H1 (cell line): ENCODE measurements at regions not wholly inside any gene's neighbourhood (a gene's known extent, or its start where the extent isn't known, plus 50 kb on each side); places are given as distances from the start of the nearest gene placed in this dataset.

ENCODE experiments used
- CTCF ChIA-PET: fragments of 300-600 bp; sonication (Branson Sonifier 250); formaldehyde crosslinking; loops from one replicate; lab custom pipeline; 2021; ENCODE audit not compliant: partially characterized antibody; lab: Charles Lee
- POLR2A ChIA-PET: fragments of 300-600 bp; sonication (Branson Sonifier 250); formaldehyde crosslinking; loops from one replicate; lab custom pipeline; 2021; ENCODE audit warnings: inconsistent platforms; ENCODE audit not compliant: partially characterized antibody; lab: Charles Lee
- DNase-seq, 2 experiments: peaks; one replicate each; pipeline versions ENCODE4 v3.0.0 to v3.0.0-alpha.2; 2010 to 2022; ENCODE audit warnings: low spot score in 2 of 2, low read depth in 1 of 2, mixed read lengths in 1 of 2
- FAIRE-seq: peaks from 2 replicates; lab custom pipeline; 2011; peaks lifted over from hg19 to GRCh38; lab: Jason Lieb, UNC
- H2AFZ ChIP-seq: 2 replicates; pipeline ENCODE4 v1.8.1; 2012; ENCODE audit warnings: low read length, inconsistent platforms
- H2AK5ac ChIP-seq: 2 replicates; pipeline ENCODE4 v1.6.1; 2013; ENCODE audit warnings: low read depth, low read length
- H2BK120ac ChIP-seq: replicated peaks from 2 replicates; pipeline ENCODE3; 2013; ENCODE audit warnings: low read depth, low read length, inconsistent platforms
- H2BK12ac ChIP-seq: 2 replicates; pipeline ENCODE4 v1.6.1; 2013; ENCODE audit warnings: low read depth, low read length
- H2BK15ac ChIP-seq: 2 replicates; pipeline ENCODE4 v1.6.1; 2013; ENCODE audit warnings: low read length
- H2BK20ac ChIP-seq: 2 replicates; pipeline ENCODE4 v1.6.1; 2013; ENCODE audit warnings: low read length
- H2BK5ac ChIP-seq: 2 replicates; pipeline ENCODE4 v1.6.1; 2013; ENCODE audit warnings: low read depth, low read length
- H3K14ac ChIP-seq: 2 replicates; pipeline ENCODE4 v1.6.1; 2013; ENCODE audit warnings: inconsistent platforms; ENCODE audit not compliant: insufficient read length
- H3K18ac ChIP-seq: 2 replicates; pipeline ENCODE4 v1.6.1; 2013; ENCODE audit warnings: low read length; ENCODE audit errors: extremely low read depth
- H3K23ac ChIP-seq: 2 replicates; pipeline ENCODE4 v1.6.1; 2013; ENCODE audit warnings: inconsistent platforms; ENCODE audit not compliant: insufficient read length
- H3K23me2 ChIP-seq: 2 replicates; pipeline ENCODE4 v1.6.1; 2013; ENCODE audit warnings: low read depth, low read length
- H3K27ac ChIP-seq: 2 replicates; pipeline ENCODE4 v1.6.1; 2011; ENCODE audit warnings: low read depth, low read length, inconsistent platforms
- H3K27me3 ChIP-seq, 4 experiments: replicated peaks in 1 of 4; 1 replicate in 1 of 4; 2 replicates in 3 of 4; pipeline versions ENCODE4 v1.6.1 to v1.8.1; 2011 to 2013; ENCODE audit warnings: low read length in 3 of 4, mild to moderate bottlenecking in 3 of 4, inconsistent platforms in 2 of 4, mixed read lengths in 2 of 4, moderate library complexity in 1 of 4; ENCODE audit not compliant: control insufficient read depth in 3 of 4, insufficient read depth in 3 of 4; ENCODE audit errors: extremely low read depth in 1 of 4
- H3K36me3 ChIP-seq, 4 experiments: 2 replicates each; pipeline versions ENCODE4 v1.6.1 to v1.8.1; 2011 to 2013; ENCODE audit warnings: mild to moderate bottlenecking in 4 of 4, low read length in 3 of 4, moderate library complexity in 2 of 4, control low read depth in 1 of 4, inconsistent platforms in 1 of 4; ENCODE audit not compliant: insufficient read depth in 4 of 4, control insufficient read depth in 2 of 4
- H3K4ac ChIP-seq: replicated peaks from 2 replicates; pipeline ENCODE3; 2013; ENCODE audit warnings: low read length, low read depth, mixed read lengths, inconsistent platforms; ENCODE audit not compliant: insufficient read length
- H3K4me1 ChIP-seq, 4 experiments: replicated peaks in 1 of 4; 1 replicate in 1 of 4; 2 replicates in 3 of 4; pipeline versions ENCODE4 v1.6.1 to v1.8.1; 2011 to 2013; ENCODE audit warnings: low read length in 3 of 4, inconsistent platforms in 2 of 4, mixed read lengths in 1 of 4; ENCODE audit not compliant: insufficient read depth in 4 of 4, control insufficient read depth in 3 of 4
- H3K4me2 ChIP-seq, 2 experiments: 2 replicates each; pipeline versions ENCODE4 v1.6.1 to v1.8.1; 2011 to 2013; ENCODE audit warnings: low read depth in 2 of 2, low read length in 2 of 2, control low read depth in 1 of 2, inconsistent platforms in 1 of 2, mild to moderate bottlenecking in 1 of 2; ENCODE audit not compliant: insufficient read depth in 1 of 2
- H3K4me3 ChIP-seq, 4 experiments: fragments of 200-600, 300-600 bp in 1 of 4; sonication (generic), shearing (Covaris generic), sonication (Bioruptor Twin) in 1 of 4; 2 replicates each; pipeline versions ENCODE4 v1.5.1 to v1.8.1; 2011 to 2016; ENCODE audit warnings: low read length in 4 of 4, low read depth in 3 of 4, control low read depth in 2 of 4, inconsistent platforms in 2 of 4, mild to moderate bottlenecking in 2 of 4, mixed read lengths in 1 of 4, moderate library complexity in 1 of 4; ENCODE audit not compliant: insufficient read depth in 2 of 4; ENCODE audit errors: extremely low read depth in 1 of 4
- H3K56ac ChIP-seq: replicated peaks from 2 replicates; pipeline ENCODE3; 2013; ENCODE audit warnings: low read depth, mild to moderate bottlenecking, mixed read lengths, low read length, inconsistent platforms; ENCODE audit not compliant: insufficient read length
- H3K79me1 ChIP-seq: 2 replicates; pipeline ENCODE4 v1.6.1; 2013; ENCODE audit warnings: low read depth, low read length, control low read depth
- H3K79me2 ChIP-seq, 2 experiments: 2 replicates each; pipeline versions ENCODE4 v1.6.1 to v1.8.1; 2012 to 2013; ENCODE audit warnings: low read length in 2 of 2, mild to moderate bottlenecking in 2 of 2, inconsistent platforms in 1 of 2; ENCODE audit not compliant: insufficient read depth in 2 of 2, control insufficient read depth in 1 of 2
- H3K9ac ChIP-seq, 4 experiments: replicated peaks in 1 of 4; 1 replicate in 1 of 4; 2 replicates in 3 of 4; pipeline versions ENCODE4 v1.6.1 to v1.8.1; 2011 to 2013; ENCODE audit warnings: low read depth in 3 of 4, low read length in 3 of 4, control low read depth in 2 of 4, mild to moderate bottlenecking in 2 of 4, moderate library complexity in 2 of 4, inconsistent platforms in 1 of 4; ENCODE audit errors: extremely low read depth in 1 of 4
- H3K9me3 ChIP-seq, 2 experiments: 2 replicates each; pipeline versions ENCODE4 v1.6.1 to v1.8.1; 2012 to 2013; ENCODE audit warnings: mild to moderate bottlenecking in 2 of 2, moderate library complexity in 2 of 2, control low read depth in 1 of 2, inconsistent platforms in 1 of 2, low read depth in 1 of 2, low read length in 1 of 2, mixed read lengths in 1 of 2; ENCODE audit not compliant: insufficient read depth in 2 of 2
- H4K20me1 ChIP-seq, 2 experiments: replicated peaks in 1 of 2; 2 replicates each; pipeline versions ENCODE3 to v1.8.1; 2011 to 2013; ENCODE audit warnings: inconsistent platforms in 2 of 2, low read length in 2 of 2, mild to moderate bottlenecking in 1 of 2; ENCODE audit not compliant: insufficient read depth in 2 of 2, control insufficient read depth in 1 of 2
- H4K5ac ChIP-seq: 2 replicates; pipeline ENCODE4 v1.6.1; 2013; ENCODE audit warnings: low read length, low read depth, mixed read lengths, inconsistent platforms; ENCODE audit not compliant: insufficient read length
- H4K8ac ChIP-seq: 2 replicates; pipeline ENCODE4 v1.8.0; 2013; ENCODE audit warnings: mild to moderate bottlenecking, moderate library complexity, low read length, inconsistent platforms; ENCODE audit not compliant: insufficient read depth; ENCODE audit errors: extremely low read depth
- H4K91ac ChIP-seq: replicated peaks from 2 replicates; pipeline ENCODE3; 2013; ENCODE audit warnings: low read length, mixed read lengths, inconsistent platforms; ENCODE audit not compliant: insufficient read length
- BACH1 ChIP-seq: IDR thresholded peaks from 2 replicates; pipeline ENCODE4 v1.6.1; 2012; ENCODE audit warnings: low read length, improper control_type of control experiment
- BRCA1 ChIP-seq: IDR thresholded peaks from 2 replicates; pipeline ENCODE4 v1.6.1; 2012; ENCODE audit warnings: low read depth, low read length, improper control_type of control experiment
- CHD1 ChIP-seq: IDR thresholded peaks from 2 replicates; pipeline ENCODE4 v1.6.1; 2012; ENCODE audit warnings: low read depth, low read length, improper control_type of control experiment
- CHD2 ChIP-seq: IDR thresholded peaks from 2 replicates; pipeline ENCODE4 v1.6.1; 2012; ENCODE audit warnings: low read length, improper control_type of control experiment
- EP300 ChIP-seq, 2 experiments: IDR thresholded peaks; 1 replicate in 1 of 2; 2 replicates in 1 of 2; pipeline ENCODE4 v1.6.1; 2011 to 2012; ENCODE audit warnings: low read depth in 2 of 2, low read length in 2 of 2, mild to moderate bottlenecking in 2 of 2, borderline replicate concordance in 1 of 2, inconsistent platforms in 1 of 2, moderate library complexity in 1 of 2
- FOSL1 ChIP-seq: IDR thresholded peaks from 2 replicates; pipeline ENCODE4 v1.6.1; 2011; ENCODE audit warnings: mild to moderate bottlenecking, low read depth, low read length, moderate library complexity; ENCODE audit not compliant: insufficient read depth
- MAFK ChIP-seq: IDR thresholded peaks from 2 replicates; pipeline ENCODE4 v1.6.1; 2012; ENCODE audit warnings: low read depth, mild to moderate bottlenecking, improper control_type of control experiment, low read length
- NANOG ChIP-seq: IDR thresholded peaks from 2 replicates; pipeline ENCODE4 v1.6.1; 2011; ENCODE audit warnings: low read length, low read depth, mild to moderate bottlenecking, inconsistent platforms; ENCODE audit not compliant: insufficient read depth, poor library complexity, severe bottlenecking
- RBBP5 ChIP-seq: IDR thresholded peaks from 2 replicates; pipeline ENCODE4 v1.7.1; 2012; ENCODE audit warnings: low read depth, mild to moderate bottlenecking, inconsistent platforms, low read length, moderate library complexity, borderline replicate concordance
- RNF2 ChIP-seq: fragments of 200-900, 300-1000 bp; sonication (generic); IDR thresholded peaks from 2 replicates; pipeline ENCODE4 v1.7.1; 2016; ENCODE audit warnings: borderline replicate concordance, low read depth, mild to moderate bottlenecking, antibody characterized with exemption, low read length; ENCODE audit not compliant: poor library complexity, severe bottlenecking; ENCODE audit errors: missing control alignments
- RXRA ChIP-seq: IDR thresholded peaks from 2 replicates; pipeline ENCODE4 v1.6.1; 2011; ENCODE audit warnings: low read depth, mild to moderate bottlenecking, low read length, moderate library complexity; ENCODE audit not compliant: insufficient read depth
- SIRT6 ChIP-seq: IDR thresholded peaks from one replicate; pipeline ENCODE4 v1.7.1; 2012; ENCODE audit warnings: low read length, inconsistent platforms
- SRF ChIP-seq: IDR thresholded peaks from 2 replicates; pipeline ENCODE4 v1.6.1; 2011; ENCODE audit warnings: mild to moderate bottlenecking, low read depth, low read length, moderate library complexity
- TCF12 ChIP-seq: IDR thresholded peaks from 2 replicates; pipeline ENCODE4 v1.6.1; 2011; ENCODE audit warnings: low read depth, mild to moderate bottlenecking, low read length
- ZNF274 ChIP-seq: IDR thresholded peaks from 2 replicates; pipeline ENCODE4 v1.7.0; 2012; ENCODE audit warnings: low read length, borderline replicate concordance; ENCODE audit errors: extremely low read depth
- WGBS, 2 experiments: shearing (Covaris generic) in 1 of 2; methylation state at CpG; one replicate each; pipeline versions ENCODE4 v1.1.6 to v1.1.7; 2013 to 2015; ENCODE audit warnings: low lambda C conversion rate in 2 of 2, mixed read lengths in 2 of 2, inconsistent platforms in 1 of 2, low coverage in 1 of 2, missing lambda C conversion rate in 1 of 2; ENCODE audit not compliant: insufficient replicate concordance in 2 of 2, insufficient coverage in 1 of 2, insufficient read length in 1 of 2; ENCODE audit errors: extremely low coverage in 1 of 2, missing lambda C conversion rate in 1 of 2; 5-methylcytosine and 5-hydroxymethylcytosine counted together

- Histone ChIP-seq H3K4ac (no peak overlapping the region), H2BK12ac (no peak overlapping the region), H3K18ac (no peak overlapping the region), H3K23ac (no peak overlapping the region), H4K8ac (no peak overlapping the region), H3K9me3 (no peaks in the 10 kb centered on the region), H3K79me1 (no peaks in the 10 kb centered on the region), H3K23me2 (no peaks in the 10 kb centered on the region), H3K9ac (no peak overlapping the region), H3K4me1 (no peaks in the 10 kb centered on the region), H3K79me2 (no peaks in the 10 kb centered on the region), H3K56ac (no peak overlapping the region), H4K91ac (no peak overlapping the region), H2BK120ac (no peak overlapping the region), H2AFZ (no peak overlapping the region), H2BK20ac (no peak overlapping the region), H3K14ac (no peak overlapping the region), H3K27ac (no peak overlapping the region), H4K20me1 (no peaks in the 10 kb centered on the region), H4K5ac (no peak overlapping the region), H2BK5ac (no peak overlapping the region), H3K36me3 (no peaks in the 10 kb centered on the region), H3K4me2 (no peak overlapping the region), H3K4me3 (no peak overlapping the region), H2AK5ac (no peak overlapping the region), H3K27me3 (no peaks in the 10 kb centered on the region), H2BK15ac (no peak overlapping the region)
- ChIA-PET CTCF (interaction anchor here (0.9 to 2.8 kb wide), 4 partner anchors 9 to 350 kb away, joined by 3 to 7 read pairs (median 4); no protein-coding TSS in a partner anchor), POLR2A (no interaction called here)
- no peak for DNase-seq
- 65% methylated on average over 1 of the region's 1 CpG; no CpG with 5 or more reads in 1 of the 2 experiments for WGBS, 2 experiments
- FAIRE-seq: no peak
- TF ChIP-seq ZNF274 (no peak), FOSL1 (no peak), RXRA (no peak), RNF2 (no peak), RBBP5 (no peak), TCF12 (no peak), EP300 (IDR thresholded peaks at IDR 0.05; ENCODE audit: borderline replicate concordance in 1 of 2, low read depth in 2 of 2, low read length in 2 of 2) (no peak), CHD1 (no peak), SRF (no peak), CHD2 (no peak), MAFK (no peak), NANOG (no peak), BACH1 (no peak), SIRT6 (no peak), BRCA1 (no peak)
Observed at GRCh38 chr11:11770296-11770695, 71.5 kb upstream of the USP47 start.
